OCI-LY3 (cell line): ENCODE measurements at regions not wholly inside any gene's neighbourhood (a gene's known extent, or its start where the extent isn't known, plus 50 kb on each side); places are given as distances from the start of the nearest gene placed in this dataset.

Experiments used
- H2AFZ ChIP-seq: fragments of 200-600, 300-600 bp; shearing (Covaris generic); 2 replicates; pipeline ENCODE4 v1.6.0; 2014; ENCODE audit warnings: antibody characterized with exemption, low read depth, low read length
- H3K27ac ChIP-seq: fragments of 200-600, 300-600 bp; sonication (generic); 2 replicates; pipeline ENCODE4 v1.5.1; 2014; ENCODE audit warnings: mild to moderate bottlenecking, low read length, moderate library complexity, mixed read lengths
- H3K27me3 ChIP-seq: fragments of 200-600, 300-600 bp; sonication (generic); 2 replicates; pipeline ENCODE4 v1.6.1; 2014; ENCODE audit warnings: low read depth, low read length, mixed read lengths
- H3K36me3 ChIP-seq: fragments of 200-600, 300-600 bp; sonication (generic); replicated peaks from 2 replicates; pipeline ENCODE3; 2014; ENCODE audit warnings: low read depth, low read length, mixed read lengths
- H3K4me1 ChIP-seq: fragments of 300-600, 200-600 bp; sonication (generic); 2 replicates; pipeline ENCODE4 v1.6.1; 2014; ENCODE audit warnings: low read length, mixed read lengths
- H3K4me2 ChIP-seq: fragments of 200-600, 300-600 bp; sonication (generic); 2 replicates; pipeline ENCODE4 v1.6.1; 2014; ENCODE audit warnings: low read length, mixed read lengths
- H3K4me3 ChIP-seq: fragments of 300-600, 200-600 bp; sonication (generic); 2 replicates; pipeline ENCODE4 v1.5.1; 2014; ENCODE audit warnings: antibody characterized with exemption, mild to moderate bottlenecking, low read length, moderate library complexity
- H3K79me2 ChIP-seq: fragments of 300-600, 200-600 bp; shearing (Covaris generic); 2 replicates; pipeline ENCODE4 v1.6.1; 2014; ENCODE audit warnings: mild to moderate bottlenecking, low read length, mixed read lengths
- H3K9ac ChIP-seq: fragments of 300-600, 200-600 bp; shearing (Covaris generic); 2 replicates; pipeline ENCODE4 v1.6.0; 2014; ENCODE audit warnings: mild to moderate bottlenecking, low read length, moderate library complexity
- H3K9me3 ChIP-seq: fragments of 200-600, 300-600 bp; shearing (Covaris generic); 2 replicates; pipeline ENCODE4 v1.6.1; 2014; ENCODE audit warnings: low read length, mixed read lengths; ENCODE audit not compliant: insufficient read depth
- H4K20me1 ChIP-seq: fragments of 200-600, 300-600 bp; sonication (generic); 2 replicates; pipeline ENCODE4 v1.6.1; 2016; ENCODE audit warnings: low read length, mixed read lengths; ENCODE audit not compliant: insufficient read depth
- EZH2phosphoT487 ChIP-seq: fragments of 200-600 bp; shearing (Covaris generic); IDR thresholded peaks from 2 replicates; pipeline ENCODE4 v1.6.1; 2018; ENCODE audit warnings: antibody characterized with exemption, mixed run types, low read depth
- TF ChIP-seq, protein P1 (sequence below): fragments of 200-600, 300-600 bp; sonication (generic); IDR thresholded peaks from 2 replicates; pipeline ENCODE4 v1.5.1; 2014; ENCODE audit warnings: antibody characterized with exemption, low read length, low read depth

DNA sequence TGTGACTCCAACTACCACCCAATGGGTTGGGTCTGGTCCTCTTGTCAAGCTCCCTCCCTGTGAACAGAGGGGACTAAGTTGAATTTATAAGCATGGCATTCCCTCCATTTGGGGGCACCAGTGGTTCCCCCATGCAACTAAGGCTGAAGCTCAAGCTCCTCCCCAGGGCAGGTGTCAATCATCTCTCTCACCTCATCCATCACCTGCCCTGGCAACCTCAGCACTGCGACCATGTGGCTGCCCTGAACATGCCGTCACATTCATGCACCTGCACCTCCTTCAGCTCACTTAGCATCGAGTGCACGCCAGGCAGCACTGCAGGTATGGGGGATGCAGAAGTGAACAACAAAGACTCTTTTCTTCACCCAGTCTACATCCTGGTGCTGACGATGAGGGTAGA, 799.3 kb downstream of the TBC1D22A start:
- H3K27me3 ChIP-seq, result no peaks in the 10 kb centered on the region; the same call in 1 of the 2 replicates
- H3K79me2 ChIP-seq, result no peaks in the 10 kb centered on the region
- no peaks in the 10 kb centered on the region for H4K20me1 ChIP-seq
- peaks cover 3% of the 10 kb centered on the region; the same call in 1 of the 2 replicates for H3K4me1 ChIP-seq
- no peak overlapping the region for H3K4me3 ChIP-seq
- no peak overlapping the region for H3K9ac ChIP-seq
- no peaks in the 10 kb centered on the region for H3K9me3 ChIP-seq
- TF ChIP-seq, protein P1, sequence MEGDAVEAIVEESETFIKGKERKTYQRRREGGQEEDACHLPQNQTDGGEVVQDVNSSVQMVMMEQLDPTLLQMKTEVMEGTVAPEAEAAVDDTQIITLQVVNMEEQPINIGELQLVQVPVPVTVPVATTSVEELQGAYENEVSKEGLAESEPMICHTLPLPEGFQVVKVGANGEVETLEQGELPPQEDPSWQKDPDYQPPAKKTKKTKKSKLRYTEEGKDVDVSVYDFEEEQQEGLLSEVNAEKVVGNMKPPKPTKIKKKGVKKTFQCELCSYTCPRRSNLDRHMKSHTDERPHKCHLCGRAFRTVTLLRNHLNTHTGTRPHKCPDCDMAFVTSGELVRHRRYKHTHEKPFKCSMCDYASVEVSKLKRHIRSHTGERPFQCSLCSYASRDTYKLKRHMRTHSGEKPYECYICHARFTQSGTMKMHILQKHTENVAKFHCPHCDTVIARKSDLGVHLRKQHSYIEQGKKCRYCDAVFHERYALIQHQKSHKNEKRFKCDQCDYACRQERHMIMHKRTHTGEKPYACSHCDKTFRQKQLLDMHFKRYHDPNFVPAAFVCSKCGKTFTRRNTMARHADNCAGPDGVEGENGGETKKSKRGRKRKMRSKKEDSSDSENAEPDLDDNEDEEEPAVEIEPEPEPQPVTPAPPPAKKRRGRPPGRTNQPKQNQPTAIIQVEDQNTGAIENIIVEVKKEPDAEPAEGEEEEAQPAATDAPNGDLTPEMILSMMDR, result no peak
- TF ChIP-seq EZH2phosphoT487, result no peak
- no peak overlapping the region for H2AFZ ChIP-seq
- H3K4me2 ChIP-seq, result no peak overlapping the region
- no peaks in the 10 kb centered on the region for H3K36me3 ChIP-seq
- no peak overlapping the region for H3K27ac ChIP-seq

DNA sequence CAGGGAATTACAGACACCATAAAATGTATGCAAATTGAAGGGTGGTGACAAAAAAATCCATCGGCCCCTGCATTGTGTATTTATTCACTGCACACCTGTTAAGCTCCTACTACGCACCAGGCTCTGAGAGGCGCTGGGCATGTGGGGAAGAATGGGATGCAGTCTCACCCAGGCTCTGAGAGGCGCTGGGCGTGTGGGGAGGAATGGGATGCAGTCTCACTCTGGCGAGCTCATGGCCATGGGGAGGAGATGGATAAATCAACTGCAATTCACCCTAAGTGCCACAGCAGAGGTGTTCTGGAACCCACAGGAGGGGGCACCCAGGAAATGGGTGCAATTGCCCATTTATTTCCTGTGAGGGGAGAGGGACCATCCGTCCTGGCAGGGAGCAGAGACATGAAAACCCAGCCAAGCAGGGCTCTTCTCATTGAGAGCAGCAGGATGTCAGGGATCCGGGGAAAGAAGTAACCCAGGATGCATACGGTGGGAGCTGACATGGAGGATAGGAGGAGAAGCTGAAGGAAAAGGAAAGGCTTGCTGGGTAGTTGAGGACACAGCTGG, 798.7 kb downstream of the TBC1D22A start:
- Histone ChIP-seq H3K9me3 (no peaks in the 10 kb centered on the region), H3K4me1 (peaks cover 3% of the 10 kb centered on the region; the same call in 1 of the 2 replicates), H3K4me3 (no peak overlapping the region), H4K20me1 (no peaks in the 10 kb centered on the region), H2AFZ (no peak overlapping the region), H3K4me2 (no peak overlapping the region), H3K36me3 (no peaks in the 10 kb centered on the region), H3K27me3 (no peaks in the 10 kb centered on the region; the same call in 1 of the 2 replicates), H3K9ac (no peak overlapping the region), H3K27ac (no peak overlapping the region), H3K79me2 (no peaks in the 10 kb centered on the region)
- TF ChIP-seq, protein P1, result no peak
- no peak for TF ChIP-seq EZH2phosphoT487

DNA sequence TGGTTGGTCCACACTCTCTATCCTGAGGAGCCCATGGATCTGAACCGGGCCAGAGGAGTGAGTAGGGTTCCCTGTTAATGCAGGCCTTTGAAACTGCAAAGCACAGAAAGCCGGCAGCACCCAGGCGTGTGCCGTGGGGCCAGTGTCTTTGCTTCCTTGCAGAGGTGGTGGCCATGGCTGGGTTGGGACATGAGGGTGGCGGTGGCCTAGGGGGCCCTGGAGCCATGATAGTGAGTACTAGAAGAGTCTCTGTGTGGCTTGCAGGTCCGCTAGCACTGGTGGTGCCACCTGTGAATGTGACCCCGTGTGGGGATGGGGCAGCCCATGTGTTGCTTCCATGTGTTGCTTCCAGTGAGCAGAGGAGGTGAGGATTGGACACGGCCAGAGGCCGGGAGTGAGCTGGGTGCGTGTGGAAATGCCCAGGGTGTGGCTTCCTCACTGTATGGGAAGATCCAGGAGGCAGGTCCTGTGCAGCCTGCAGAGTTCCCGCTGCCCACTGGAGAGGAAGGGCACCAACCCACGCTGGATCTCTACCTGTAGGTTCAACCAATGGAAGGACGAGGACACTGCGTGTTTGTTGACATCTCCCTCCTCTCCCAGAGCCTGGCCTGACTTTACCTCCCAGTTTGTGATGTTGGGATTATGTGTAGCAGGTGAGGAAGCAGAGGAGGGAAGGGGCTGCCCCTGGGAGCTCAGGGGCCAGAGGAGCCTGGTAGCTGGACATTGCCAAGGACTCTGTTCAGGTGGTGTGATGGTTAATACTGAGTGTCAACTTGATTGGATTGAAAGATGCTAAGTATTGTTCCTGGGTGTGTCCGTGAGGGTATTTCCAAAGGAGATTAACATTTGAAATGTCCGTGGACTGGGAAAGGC, 796.6 kb downstream of the TBC1D22A start:
- TF ChIP-seq EZH2phosphoT487, result no peak
- TF ChIP-seq, protein P1, result no peak
- no peak overlapping the region for H3K4me3 ChIP-seq
- no peaks in the 10 kb centered on the region for H3K79me2 ChIP-seq
- H3K4me1 ChIP-seq, result peaks cover 3% of the 10 kb centered on the region; the same call in 1 of the 2 replicates
- H3K27me3 ChIP-seq, result no peaks in the 10 kb centered on the region; the same call in 1 of the 2 replicates
- H3K27ac ChIP-seq, result no peak overlapping the region
- no peaks in the 10 kb centered on the region for H3K9me3 ChIP-seq
- no peaks in the 10 kb centered on the region for H4K20me1 ChIP-seq
- H3K4me2 ChIP-seq, result no peak overlapping the region
- H2AFZ ChIP-seq, result no peak overlapping the region
- H3K9ac ChIP-seq, result no peak overlapping the region
- H3K36me3 ChIP-seq, result no peaks in the 10 kb centered on the region

DNA sequence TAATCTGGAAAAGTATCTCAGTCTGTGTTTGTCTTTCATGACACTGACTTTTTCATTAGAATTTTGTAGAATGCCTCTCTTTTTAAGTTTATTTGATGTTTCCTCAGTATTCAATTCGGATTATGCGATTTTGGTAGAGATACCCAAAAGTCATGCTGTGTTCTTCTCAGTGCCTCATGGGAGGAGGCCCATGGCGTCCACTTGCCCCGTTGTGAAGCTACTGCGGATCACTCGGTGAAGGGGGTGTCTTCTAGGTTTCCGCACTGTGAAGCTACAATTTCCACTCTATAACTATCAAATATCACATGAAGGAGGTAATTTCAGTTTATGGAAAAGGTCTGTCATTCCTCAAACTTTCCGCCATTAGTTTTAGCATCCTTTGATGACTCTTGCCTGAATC, 794.0 kb downstream of the TBC1D22A start:
- no peaks in the 10 kb centered on the region for H4K20me1 ChIP-seq
- no peaks in the 10 kb centered on the region for H3K36me3 ChIP-seq
- no peak overlapping the region for H3K4me3 ChIP-seq
- no peaks in the 10 kb centered on the region for H3K79me2 ChIP-seq
- peaks cover 3% of the 10 kb centered on the region; the same call in 1 of the 2 replicates for H3K4me1 ChIP-seq
- H3K9me3 ChIP-seq, result no peaks in the 10 kb centered on the region
- H2AFZ ChIP-seq, result no peak overlapping the region
- TF ChIP-seq EZH2phosphoT487, result no peak
- TF ChIP-seq, protein P1, result no peak
- no peaks in the 10 kb centered on the region; the same call in 1 of the 2 replicates for H3K27me3 ChIP-seq
- no peak overlapping the region for H3K27ac ChIP-seq
- H3K4me2 ChIP-seq, result no peak overlapping the region
- H3K9ac ChIP-seq, result no peak overlapping the region
